Epithelial cell of esophagus (primary cell): ENCODE measurements at regions not wholly inside any gene's neighbourhood (a gene's known extent, or its start where the extent isn't known, plus 50 kb on each side); places are given as distances from the start of the nearest gene placed in this dataset.
"Not testable (repeated sequence)": the region's sequence is repeated elsewhere in the genome, so short reads cannot be mapped to it uniquely, and the experiment has no call there.

Source experiments
- DNase-seq: peaks from one replicate; pipeline ENCODE4 v3.0.0; 2010; ENCODE audit warnings: low read depth
- H3K4me3 ChIP-seq: 2 replicates; pipeline ENCODE4 v1.5.1; 2011; ENCODE audit warnings: mild to moderate bottlenecking, low read length, control low read depth
- TF ChIP-seq, protein P1 (sequence below): IDR thresholded peaks from 2 replicates; pipeline ENCODE4 v1.5.1; 2011; ENCODE audit warnings: low read depth, mild to moderate bottlenecking, low read length, control low read depth, inconsistent platforms; ENCODE audit not compliant: insufficient read depth; ENCODE audit errors: missing control alignments

DNA sequence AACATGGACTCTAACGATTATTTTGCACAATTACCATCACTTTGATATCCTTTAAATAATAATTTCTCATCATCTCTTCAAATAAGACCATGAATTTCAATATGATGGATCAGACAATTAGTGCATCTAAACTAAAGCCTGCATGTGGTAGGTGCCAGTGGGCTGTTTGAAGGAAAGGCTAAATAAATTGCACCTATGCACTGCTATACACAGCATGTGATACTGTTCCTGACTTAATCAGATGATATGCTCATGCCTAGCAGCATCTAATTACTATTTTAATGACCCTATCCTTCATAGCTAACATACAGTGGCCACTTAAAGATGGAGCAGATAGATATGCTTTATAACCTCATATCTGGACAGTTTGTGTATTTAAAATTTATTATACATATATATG lies 731.6 kb upstream of the MANEA start:
- H3K4me3 ChIP-seq, result no peak overlapping the region
- TF ChIP-seq, protein P1, sequence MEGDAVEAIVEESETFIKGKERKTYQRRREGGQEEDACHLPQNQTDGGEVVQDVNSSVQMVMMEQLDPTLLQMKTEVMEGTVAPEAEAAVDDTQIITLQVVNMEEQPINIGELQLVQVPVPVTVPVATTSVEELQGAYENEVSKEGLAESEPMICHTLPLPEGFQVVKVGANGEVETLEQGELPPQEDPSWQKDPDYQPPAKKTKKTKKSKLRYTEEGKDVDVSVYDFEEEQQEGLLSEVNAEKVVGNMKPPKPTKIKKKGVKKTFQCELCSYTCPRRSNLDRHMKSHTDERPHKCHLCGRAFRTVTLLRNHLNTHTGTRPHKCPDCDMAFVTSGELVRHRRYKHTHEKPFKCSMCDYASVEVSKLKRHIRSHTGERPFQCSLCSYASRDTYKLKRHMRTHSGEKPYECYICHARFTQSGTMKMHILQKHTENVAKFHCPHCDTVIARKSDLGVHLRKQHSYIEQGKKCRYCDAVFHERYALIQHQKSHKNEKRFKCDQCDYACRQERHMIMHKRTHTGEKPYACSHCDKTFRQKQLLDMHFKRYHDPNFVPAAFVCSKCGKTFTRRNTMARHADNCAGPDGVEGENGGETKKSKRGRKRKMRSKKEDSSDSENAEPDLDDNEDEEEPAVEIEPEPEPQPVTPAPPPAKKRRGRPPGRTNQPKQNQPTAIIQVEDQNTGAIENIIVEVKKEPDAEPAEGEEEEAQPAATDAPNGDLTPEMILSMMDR, result no peak
- DNase-seq, result no peak

GRCh38 chr6:94835264-94835663 lies 742.1 kb upstream of the MANEA start:
- H3K4me3 ChIP-seq, result no peak overlapping the region
- TF ChIP-seq, protein P1, result no peak
- DNase-seq, result no peak

- DNase-seq, result no peak
- H3K4me3 ChIP-seq, result no peak overlapping the region
- TF ChIP-seq, protein P1, result no peak
Observed at GRCh38 chr6:94813806-94814205, 763.5 kb upstream of the MANEA start.

DNA sequence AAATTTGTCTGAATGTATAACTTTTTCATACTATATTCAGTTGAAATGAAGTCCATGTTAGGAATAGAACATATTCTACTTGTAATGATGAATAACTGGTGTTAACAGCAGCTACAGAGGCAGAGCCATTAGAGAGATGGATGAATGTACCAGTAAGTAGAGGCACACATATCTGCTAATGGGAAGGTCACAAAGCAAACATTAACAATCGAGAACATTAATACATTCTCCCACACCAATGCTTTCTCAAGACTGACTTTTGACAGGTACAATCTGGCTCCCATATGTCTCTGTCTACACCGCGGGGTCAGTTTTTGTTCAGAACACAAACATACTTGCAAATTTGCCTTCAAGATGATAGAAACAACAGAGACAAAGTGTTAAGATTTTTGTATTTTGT lies 776.0 kb upstream of the MANEA start:
- DNase-seq, result no peak
- TF ChIP-seq, protein P1, result no peak
- H3K4me3 ChIP-seq, result no peak overlapping the region

- DNase-seq, result no peak
- TF ChIP-seq, protein P1, result no peak
- H3K4me3 ChIP-seq, result no peak overlapping the region
Observed at GRCh38 chr6:94785514-94785913, 791.8 kb upstream of the MANEA start.

GRCh38 chr6:94785081-94785480 lies 792.3 kb upstream of the MANEA start:
- peak; percentile 66 for DNase-seq

DNA sequence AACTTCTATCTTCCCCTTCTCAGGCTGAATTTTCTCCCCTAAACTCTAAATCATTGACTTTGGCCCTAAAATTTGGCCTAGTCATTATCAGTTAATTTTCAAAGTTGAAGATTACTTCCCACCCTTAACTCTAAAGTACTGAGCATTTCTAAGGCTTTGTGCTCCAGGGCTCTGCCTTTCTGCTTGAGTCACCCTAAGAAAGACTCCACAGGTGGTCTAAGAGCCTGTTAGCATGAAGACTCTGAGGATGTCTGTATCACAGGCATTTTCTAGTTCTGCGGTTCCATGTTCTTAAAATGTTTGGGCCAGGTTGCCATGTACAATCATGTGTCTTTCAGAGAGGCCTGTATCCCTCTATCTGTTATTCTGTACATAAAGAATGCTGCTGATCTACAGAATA lies 808.1 kb upstream of the MANEA start:
- no peak for DNase-seq
- TF ChIP-seq, protein P1, result no peak

More at GRCh38 chr6:94785081-94785480, 792.3 kb upstream of the MANEA start:
- H3K4me3 ChIP-seq, result not testable (repeated sequence)

More for the DNA sequence above, 808.1 kb upstream of the MANEA start:
- H3K4me3 ChIP-seq, result no peak overlapping the region
